ENCODE measurements at regions not wholly inside any gene's neighbourhood (a gene's known extent, or its start where the extent isn't known, plus 50 kb on each side); places are given as distances from the start of the nearest gene placed in this dataset.

GRCh38 chr11:91314521-91314920 lies 910.1 kb upstream of the FAT3 start:
- TF ChIP-seq CTCF (conservative IDR thresholded peaks at IDR 0.05; ENCODE audit: low read depth, low read length) (no peak), EZH2phosphoT487 (IDR thresholded peaks at IDR 0.05; ENCODE audit: borderline replicate concordance, low read length) (no peak), EZH2 (IDR thresholded peaks at IDR 0.05; ENCODE audit: low read length, unreplicated experiment) (no peak)
